GM10248 (cell line): ENCODE measurements at regions not wholly inside any gene's neighbourhood (a gene's known extent, or its start where the extent isn't known, plus 50 kb on each side); places are given as distances from the start of the nearest gene placed in this dataset.

Experiments used
- CTCF ChIA-PET: fragments of 300-600 bp; sonication (Branson Sonifier 250); formaldehyde crosslinking; extraction: SDS; loops from one replicate; lab custom pipeline; 2021; ENCODE audit warnings: antibody characterized with exemption; lab: Yijun Ruan, JAX
- POLR2A ChIA-PET: fragments of 350-650 bp; sonication (Branson Sonifier 250); formaldehyde crosslinking; extraction: SDS; loops from one replicate; lab custom pipeline; 2020; ENCODE audit warnings: antibody characterized with exemption; lab: Yijun Ruan, JAX
- DNase-seq: peaks from one replicate; pipeline ENCODE4 v3.0.0; 2012; ENCODE audit errors: extremely low spot score
- TF ChIP-seq, protein P1 (sequence below): IDR thresholded peaks from 2 replicates; pipeline ENCODE4 v1.5.1; 2012; ENCODE audit warnings: mild to moderate bottlenecking, low read depth; ENCODE audit errors: extremely low read depth, missing control alignments, control extremely low read depth

DNA sequence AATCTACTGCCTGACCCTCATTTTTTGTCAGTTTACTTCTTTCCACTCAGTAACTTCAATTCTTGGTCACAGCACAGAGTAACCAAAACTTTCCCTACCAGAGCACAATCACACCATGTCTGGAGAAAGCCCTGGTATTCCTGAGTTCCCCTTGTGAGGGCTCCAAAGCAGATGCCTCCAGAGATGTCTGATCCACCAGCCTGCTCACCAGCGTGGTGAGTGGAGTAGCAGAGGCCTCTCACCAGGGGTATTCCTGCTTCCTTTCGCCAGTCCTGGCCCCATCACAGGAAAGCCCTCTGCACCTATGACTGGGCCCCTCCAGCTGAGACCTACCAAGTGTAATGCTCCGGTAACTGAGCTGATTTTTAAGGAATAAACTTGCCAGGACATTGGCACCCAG, 205.4 kb upstream of the HS3ST3A1 start:
- POLR2A ChIA-PET: no interaction called here
- CTCF ChIA-PET: no interaction called here
- TF ChIP-seq, protein P1, sequence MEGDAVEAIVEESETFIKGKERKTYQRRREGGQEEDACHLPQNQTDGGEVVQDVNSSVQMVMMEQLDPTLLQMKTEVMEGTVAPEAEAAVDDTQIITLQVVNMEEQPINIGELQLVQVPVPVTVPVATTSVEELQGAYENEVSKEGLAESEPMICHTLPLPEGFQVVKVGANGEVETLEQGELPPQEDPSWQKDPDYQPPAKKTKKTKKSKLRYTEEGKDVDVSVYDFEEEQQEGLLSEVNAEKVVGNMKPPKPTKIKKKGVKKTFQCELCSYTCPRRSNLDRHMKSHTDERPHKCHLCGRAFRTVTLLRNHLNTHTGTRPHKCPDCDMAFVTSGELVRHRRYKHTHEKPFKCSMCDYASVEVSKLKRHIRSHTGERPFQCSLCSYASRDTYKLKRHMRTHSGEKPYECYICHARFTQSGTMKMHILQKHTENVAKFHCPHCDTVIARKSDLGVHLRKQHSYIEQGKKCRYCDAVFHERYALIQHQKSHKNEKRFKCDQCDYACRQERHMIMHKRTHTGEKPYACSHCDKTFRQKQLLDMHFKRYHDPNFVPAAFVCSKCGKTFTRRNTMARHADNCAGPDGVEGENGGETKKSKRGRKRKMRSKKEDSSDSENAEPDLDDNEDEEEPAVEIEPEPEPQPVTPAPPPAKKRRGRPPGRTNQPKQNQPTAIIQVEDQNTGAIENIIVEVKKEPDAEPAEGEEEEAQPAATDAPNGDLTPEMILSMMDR: no peak
- DNase-seq: no peak

DNA sequence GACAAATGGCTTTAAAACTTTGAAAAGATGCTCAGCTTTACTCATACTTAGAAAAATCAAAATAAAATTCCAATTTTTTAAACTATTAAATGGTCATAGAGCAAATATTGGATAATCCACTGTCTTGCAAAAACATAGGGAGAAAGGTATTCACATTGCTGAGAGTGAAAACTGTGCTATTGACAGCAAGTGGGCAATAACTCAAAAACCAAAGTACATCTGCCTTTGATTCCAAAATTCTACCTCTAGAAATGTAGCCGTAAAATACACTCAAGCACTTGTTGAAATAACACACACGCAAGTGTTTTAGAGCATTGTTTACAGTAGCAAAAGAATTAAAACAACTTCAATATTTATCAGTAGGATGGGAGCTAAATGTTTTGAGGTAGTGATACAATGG, 210.6 kb upstream of the HS3ST3A1 start:
- TF ChIP-seq, protein P1: no peak
- ChIA-PET POLR2A (no interaction called here), CTCF (no interaction called here)
- no peak for DNase-seq

- ChIA-PET CTCF (no interaction called here), POLR2A (no interaction called here)
- TF ChIP-seq, protein P1: no peak
- no peak for DNase-seq
Measured at GRCh38 chr17:13813347-13814240, 211.9 kb upstream of the HS3ST3A1 start.

- ChIA-PET POLR2A (no interaction called here), CTCF (no interaction called here)
- DNase-seq: no peak
- TF ChIP-seq, protein P1: no peak
Measured at GRCh38 chr17:13822700-13823099, 221.0 kb upstream of the HS3ST3A1 start.

GRCh38 chr17:13825526-13826040, 223.9 kb upstream of the HS3ST3A1 start:
- no peak for DNase-seq
- CTCF ChIA-PET: no interaction called here
- POLR2A ChIA-PET: no interaction called here
- TF ChIP-seq, protein P1: no peak

GRCh38 chr17:13827118-13827517, 225.4 kb upstream of the HS3ST3A1 start:
- TF ChIP-seq, protein P1: no peak
- POLR2A ChIA-PET: no interaction called here

More at GRCh38 chr17:13827118-13827517, 225.4 kb upstream of the HS3ST3A1 start:
- DNase-seq: no peak
- CTCF ChIA-PET: no interaction called here
